ENCODE measurements at regions not wholly inside any gene's neighbourhood (a gene's known extent, or its start where the extent isn't known, plus 50 kb on each side); places are given as distances from the start of the nearest gene placed in this dataset.
"Not testable (repeated sequence)": the region's sequence is repeated elsewhere in the genome, so short reads cannot be mapped to it uniquely, and the experiment has no call there.

GRCh38 chrX:2640436-2641150 lies 50.5 kb upstream of the CD99 start:
- H3K4me3 ChIP-seq (ENCODE audit: low read depth, low read length) = no peak overlapping the region
- no peaks in the 10 kb centered on the region for H3K36me3 ChIP-seq (ENCODE audit: control insufficient read depth, insufficient read depth, low read length)
- TF ChIP-seq, protein P1, sequence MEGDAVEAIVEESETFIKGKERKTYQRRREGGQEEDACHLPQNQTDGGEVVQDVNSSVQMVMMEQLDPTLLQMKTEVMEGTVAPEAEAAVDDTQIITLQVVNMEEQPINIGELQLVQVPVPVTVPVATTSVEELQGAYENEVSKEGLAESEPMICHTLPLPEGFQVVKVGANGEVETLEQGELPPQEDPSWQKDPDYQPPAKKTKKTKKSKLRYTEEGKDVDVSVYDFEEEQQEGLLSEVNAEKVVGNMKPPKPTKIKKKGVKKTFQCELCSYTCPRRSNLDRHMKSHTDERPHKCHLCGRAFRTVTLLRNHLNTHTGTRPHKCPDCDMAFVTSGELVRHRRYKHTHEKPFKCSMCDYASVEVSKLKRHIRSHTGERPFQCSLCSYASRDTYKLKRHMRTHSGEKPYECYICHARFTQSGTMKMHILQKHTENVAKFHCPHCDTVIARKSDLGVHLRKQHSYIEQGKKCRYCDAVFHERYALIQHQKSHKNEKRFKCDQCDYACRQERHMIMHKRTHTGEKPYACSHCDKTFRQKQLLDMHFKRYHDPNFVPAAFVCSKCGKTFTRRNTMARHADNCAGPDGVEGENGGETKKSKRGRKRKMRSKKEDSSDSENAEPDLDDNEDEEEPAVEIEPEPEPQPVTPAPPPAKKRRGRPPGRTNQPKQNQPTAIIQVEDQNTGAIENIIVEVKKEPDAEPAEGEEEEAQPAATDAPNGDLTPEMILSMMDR (IDR thresholded peaks at IDR 0.05; ENCODE audit: insufficient read depth, low read length, severe bottlenecking) = no peak
- DNase-seq (ENCODE audit: low read depth) = no peak
- H3K27me3 ChIP-seq (ENCODE audit: control insufficient read depth, insufficient read depth, low read length) = no peaks in the 10 kb centered on the region
- FAIRE-seq = peak; percentile 88

DNA sequence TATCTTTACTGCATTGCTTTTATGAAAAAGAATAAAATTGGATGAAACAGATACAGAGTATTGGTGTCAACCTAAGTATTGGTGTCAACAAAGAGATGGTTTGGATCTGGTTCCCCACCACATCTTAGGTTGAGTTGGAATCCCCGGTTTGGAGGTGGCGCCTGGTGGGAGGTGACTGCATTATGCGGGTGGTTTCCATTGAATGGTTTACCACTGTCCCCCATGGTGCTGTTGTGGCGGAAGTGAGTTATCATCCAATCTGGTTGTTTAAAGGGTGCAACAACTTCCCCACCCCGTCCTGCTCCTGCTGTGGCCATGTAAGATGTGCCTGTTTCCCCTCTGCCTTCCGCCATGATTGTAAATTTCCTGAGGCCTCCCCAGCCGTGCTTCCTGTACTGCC lies 52.8 kb upstream of the CD99 start:
- TF ChIP-seq, protein P1 (IDR thresholded peaks at IDR 0.05; ENCODE audit: insufficient read depth, low read length, severe bottlenecking) = no peak
- no peaks in the 10 kb centered on the region for H3K36me3 ChIP-seq (ENCODE audit: control insufficient read depth, insufficient read depth, low read length)
- no peak overlapping the region for H3K4me3 ChIP-seq (ENCODE audit: low read depth, low read length)
- no peaks in the 10 kb centered on the region for H3K27me3 ChIP-seq (ENCODE audit: control insufficient read depth, insufficient read depth, low read length)
- DNase-seq (ENCODE audit: low read depth) (no peak), FAIRE-seq (no peak)

DNA sequence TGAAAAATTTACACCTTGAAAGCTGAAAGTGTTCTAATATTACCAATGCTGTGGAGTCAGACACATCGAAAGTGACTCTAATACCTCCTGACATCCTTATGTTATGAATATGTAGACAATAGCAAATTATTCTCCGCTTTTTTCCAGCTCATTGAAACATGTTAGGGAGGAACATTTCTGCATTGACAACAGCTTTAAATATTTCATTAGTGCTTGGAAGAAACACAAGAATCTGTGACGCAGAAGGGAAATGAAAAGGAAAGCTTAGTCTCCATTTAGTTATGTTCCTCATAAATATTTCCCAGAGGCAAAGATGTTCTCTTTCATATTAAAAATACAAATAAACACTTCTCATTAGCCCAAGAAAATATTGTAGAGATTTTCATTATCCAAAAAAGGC lies 55.8 kb upstream of the CD99 start:
- FAIRE-seq (no peak), DNase-seq (ENCODE audit: low read depth) (no peak)
- no peaks in the 10 kb centered on the region for H3K36me3 ChIP-seq (ENCODE audit: control insufficient read depth, insufficient read depth, low read length)
- no peaks in the 10 kb centered on the region for H3K27me3 ChIP-seq (ENCODE audit: control insufficient read depth, insufficient read depth, low read length)
- H3K4me3 ChIP-seq (ENCODE audit: low read depth, low read length) = no peak overlapping the region
- TF ChIP-seq, protein P1 (IDR thresholded peaks at IDR 0.05; ENCODE audit: insufficient read depth, low read length, severe bottlenecking) = no peak

GRCh38 chrX:2632533-2633504 lies 58.3 kb upstream of the CD99 start:
- no peak overlapping the region for H3K4me3 ChIP-seq (ENCODE audit: low read depth, low read length)
- no peaks in the 10 kb centered on the region for H3K27me3 ChIP-seq (ENCODE audit: control insufficient read depth, insufficient read depth, low read length)
- DNase-seq (ENCODE audit: low read depth) = peak; percentile 73
- TF ChIP-seq, protein P1 (IDR thresholded peaks at IDR 0.05; ENCODE audit: insufficient read depth, low read length, severe bottlenecking) = no peak
- FAIRE-seq = no peak
- no peaks in the 10 kb centered on the region for H3K36me3 ChIP-seq (ENCODE audit: control insufficient read depth, insufficient read depth, low read length)

DNA sequence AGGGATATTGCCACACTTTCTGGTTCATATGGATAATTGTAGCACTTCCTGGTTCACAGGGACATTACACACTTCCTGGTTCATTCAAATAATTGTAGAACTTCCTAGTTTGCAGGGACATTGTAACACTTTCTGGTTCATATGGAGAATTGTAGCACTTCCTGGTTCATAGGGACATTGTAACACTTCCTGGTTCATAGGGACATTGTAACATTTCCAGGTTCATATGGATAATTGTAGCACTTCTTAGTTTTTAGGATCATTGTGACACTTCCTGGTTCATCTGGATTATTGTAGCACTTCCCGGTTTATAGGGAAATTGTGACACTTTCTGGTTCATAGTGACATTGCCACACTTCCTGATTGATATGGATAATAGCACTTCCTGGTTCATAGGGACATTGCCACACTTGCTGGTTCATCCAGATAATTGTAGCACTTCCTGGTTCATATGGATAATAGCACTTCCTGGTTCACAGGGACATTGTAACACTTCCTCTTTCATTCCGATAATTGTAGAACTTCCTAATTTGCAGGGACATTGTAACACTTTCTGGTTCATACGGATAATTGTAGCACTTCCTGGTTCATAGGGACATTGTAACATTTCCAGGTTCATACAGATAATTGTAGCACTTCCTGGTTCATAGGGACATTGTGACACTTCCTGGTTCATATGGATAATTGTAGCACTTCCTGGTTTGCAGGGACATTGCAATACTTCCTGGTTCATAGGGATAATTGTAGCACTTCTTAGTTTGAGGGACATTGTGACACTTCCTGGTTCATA lies 59.2 kb upstream of the CD99 start:
- no peak for DNase-seq (ENCODE audit: low read depth)
- no peaks in the 10 kb centered on the region for H3K36me3 ChIP-seq (ENCODE audit: control insufficient read depth, insufficient read depth, low read length)
- no peak overlapping the region for H3K4me3 ChIP-seq (ENCODE audit: low read depth, low read length)
- no peaks in the 10 kb centered on the region for H3K27me3 ChIP-seq (ENCODE audit: control insufficient read depth, insufficient read depth, low read length)
- no peak for FAIRE-seq
- TF ChIP-seq, protein P1 (IDR thresholded peaks at IDR 0.05; ENCODE audit: insufficient read depth, low read length, severe bottlenecking) = no peak

- not testable (repeated sequence) for DNase-seq (ENCODE audit: low read depth); H3K36me3 ChIP-seq (ENCODE audit: control insufficient read depth, insufficient read depth, low read length); FAIRE-seq; H3K27me3 ChIP-seq (ENCODE audit: control insufficient read depth, insufficient read depth, low read length); H3K4me3 ChIP-seq (ENCODE audit: low read depth, low read length)
Measured at GRCh38 chrX:2630935-2631742, 60.0 kb upstream of the CD99 start.

GRCh38 chrX:2630008-2630934 lies 60.8 kb upstream of the CD99 start:
- H3K36me3 ChIP-seq (ENCODE audit: control insufficient read depth, insufficient read depth, low read length); FAIRE-seq; DNase-seq (ENCODE audit: low read depth); H3K4me3 ChIP-seq (ENCODE audit: low read depth, low read length); H3K27me3 ChIP-seq (ENCODE audit: control insufficient read depth, insufficient read depth, low read length): not testable (repeated sequence)

All from bronchial epithelial cell (primary cell).